NCI-H2227 treated with DMSO at 0.1 percent for 48 hours (cell line): ENCODE measurements at regions not wholly inside any gene's neighbourhood (a gene's known extent, or its start where the extent isn't known, plus 50 kb on each side); places are given as distances from the start of the nearest gene placed in this dataset.

ENCODE experiments used
- DNase-seq: peaks from one replicate; lab custom pipeline; 2025; lab: John Stamatoyannopoulos, UW

DNA sequence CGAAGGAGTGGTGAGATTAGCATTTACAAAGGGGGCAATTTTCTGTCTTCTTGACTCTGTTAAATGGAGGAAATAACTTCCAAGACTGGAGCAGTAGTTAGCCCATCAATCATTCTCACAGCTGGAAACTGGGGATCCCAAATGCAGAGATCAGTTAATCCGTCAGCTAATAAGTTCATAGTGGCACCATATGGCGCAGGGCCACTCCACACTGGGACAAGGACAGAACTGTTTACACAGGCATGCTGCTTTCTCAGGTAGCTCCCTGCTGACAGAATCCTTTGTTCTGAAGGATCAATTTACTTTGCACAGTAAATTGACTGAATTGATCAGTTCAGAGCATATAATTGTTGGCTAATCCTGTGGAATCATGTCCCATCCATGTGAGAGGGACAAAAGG lies 395.7 kb downstream of the TMEM161B start:
- DNase-seq, result peak; percentile 53

DNA sequence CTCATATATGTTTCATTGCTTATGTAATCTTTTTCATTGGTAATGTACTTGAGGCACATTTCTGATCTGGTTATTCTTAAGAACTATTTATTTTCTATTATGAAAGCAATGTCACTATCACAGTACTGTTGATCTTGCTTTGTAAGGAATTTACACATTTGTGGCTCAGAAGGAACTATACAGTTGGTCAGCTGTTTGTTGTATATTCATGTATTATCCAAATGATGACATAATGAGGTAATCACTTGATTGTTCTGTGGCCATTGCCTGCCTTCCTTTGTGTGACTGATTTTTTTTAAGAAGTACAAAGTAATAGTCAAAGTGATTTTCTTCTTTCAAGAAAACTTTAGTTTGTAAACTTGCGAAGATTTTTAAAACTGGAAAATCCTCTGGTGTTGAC lies 399.9 kb downstream of the TMEM161B start:
- no peak for DNase-seq

DNA sequence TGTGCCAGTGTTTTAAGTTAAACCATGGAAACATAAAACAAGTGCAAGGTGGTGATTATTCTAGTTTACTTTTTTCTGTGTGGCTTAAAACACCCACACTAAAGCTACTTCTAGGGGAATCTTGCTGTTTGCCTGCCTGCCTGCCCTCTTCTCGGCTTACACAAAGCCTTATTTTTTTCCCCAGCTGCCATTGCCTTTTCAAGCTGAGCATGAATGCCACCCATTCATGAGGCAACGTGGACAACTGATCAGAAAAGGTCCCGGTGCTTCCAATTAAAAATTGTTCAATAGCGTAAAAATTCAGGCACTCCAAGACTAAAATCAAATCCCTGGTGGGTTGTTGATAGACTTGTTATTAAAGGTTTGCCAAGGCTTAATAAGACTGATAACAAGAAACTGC lies 401.4 kb downstream of the TMEM161B start:
- no peak for DNase-seq

DNA sequence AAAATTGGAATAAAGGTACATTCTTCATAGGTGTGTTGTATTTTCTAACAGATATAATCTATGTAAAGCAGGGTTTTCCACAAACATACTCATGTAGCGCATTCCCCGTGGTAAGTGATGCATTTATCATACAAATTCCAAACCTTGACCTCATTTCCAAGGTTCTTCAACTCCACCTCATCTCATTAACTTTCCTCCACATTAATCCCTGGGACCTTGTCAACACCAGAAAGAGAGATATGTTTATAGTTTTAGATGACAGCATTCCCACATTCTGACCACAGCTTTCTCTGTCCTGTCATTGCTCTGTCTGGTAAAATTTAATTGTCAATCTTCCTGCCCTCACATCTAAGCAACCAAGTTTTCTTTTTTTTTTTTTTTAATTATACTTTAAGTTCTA lies 415.1 kb downstream of the TMEM161B start:
- no peak for DNase-seq

DNA sequence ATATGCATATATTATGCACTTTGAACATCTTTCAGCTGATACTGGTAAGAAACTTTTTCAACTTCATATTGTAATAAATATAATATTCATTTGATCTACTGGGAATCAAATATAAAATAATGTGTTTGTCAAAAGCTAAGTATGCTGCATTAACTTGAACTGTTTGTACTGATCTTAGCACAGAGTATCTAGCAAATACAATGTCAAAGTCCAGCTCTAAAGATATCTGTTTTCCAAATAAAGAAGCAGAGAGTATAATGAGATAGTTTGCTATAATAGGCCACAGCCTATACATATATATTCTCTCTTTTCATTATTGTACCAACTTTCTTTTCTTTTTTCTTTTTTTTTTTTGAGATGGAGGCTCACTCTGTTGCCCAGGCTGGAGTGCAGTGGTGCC lies 417.0 kb downstream of the TMEM161B start:
- no peak for DNase-seq

DNA sequence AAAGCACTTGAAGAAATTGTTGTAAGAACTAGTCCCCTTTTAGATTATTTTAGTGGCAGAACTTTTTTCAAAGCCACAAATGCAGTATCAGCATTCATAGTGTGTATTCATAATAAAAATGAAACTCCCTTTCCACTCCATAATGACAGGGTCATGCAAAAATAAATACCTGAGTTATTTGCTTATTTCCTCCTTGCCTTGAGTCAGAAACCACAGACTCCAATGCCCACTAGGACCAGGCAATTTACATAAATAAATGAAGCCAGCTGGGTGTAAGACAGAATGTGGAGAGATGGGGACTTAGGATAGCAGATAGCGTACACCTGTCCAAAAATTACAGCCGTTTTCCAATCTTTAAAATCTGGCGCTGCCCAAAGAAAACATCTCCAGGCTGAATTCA lies 417.8 kb downstream of the TMEM161B start:
- no peak for DNase-seq

DNA sequence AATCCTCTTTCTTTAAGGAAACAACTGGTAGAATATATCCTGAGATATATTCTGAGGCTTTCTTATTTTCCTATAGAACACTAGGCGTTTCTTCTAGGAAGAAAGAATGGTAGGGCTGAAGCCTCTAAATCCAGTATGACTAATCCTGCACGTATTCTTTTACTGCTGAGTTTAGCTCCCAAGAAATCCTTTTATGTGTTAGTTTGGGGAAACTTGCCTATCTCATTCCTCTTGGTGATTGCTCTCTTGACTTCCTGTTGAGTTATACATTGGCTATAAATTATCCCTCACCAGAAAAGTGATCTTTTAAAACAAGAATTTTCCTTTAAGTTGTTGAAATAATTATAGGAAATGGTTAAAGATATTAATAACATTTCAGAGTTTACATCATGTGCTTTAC lies 422.9 kb downstream of the TMEM161B start:
- no peak for DNase-seq

DNA sequence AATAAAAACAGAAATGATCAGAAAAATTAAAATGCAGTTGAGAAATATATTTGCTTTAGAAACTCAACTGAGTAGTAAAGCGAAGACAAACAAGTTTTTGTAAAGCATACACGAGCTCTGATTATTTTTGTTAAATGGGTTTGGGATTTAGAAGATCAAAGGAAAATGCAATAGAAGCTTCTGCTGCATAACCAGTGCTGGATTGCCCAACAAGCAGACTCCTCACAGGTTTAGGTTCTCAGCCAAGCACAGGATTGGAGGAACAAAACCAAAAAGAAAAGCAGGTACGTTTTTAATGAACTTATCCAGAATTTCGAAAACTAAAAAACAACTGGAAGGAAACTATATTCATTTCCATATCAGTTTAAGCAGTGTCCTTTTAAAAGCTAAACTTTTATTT lies 423.8 kb downstream of the TMEM161B start:
- no peak for DNase-seq

DNA sequence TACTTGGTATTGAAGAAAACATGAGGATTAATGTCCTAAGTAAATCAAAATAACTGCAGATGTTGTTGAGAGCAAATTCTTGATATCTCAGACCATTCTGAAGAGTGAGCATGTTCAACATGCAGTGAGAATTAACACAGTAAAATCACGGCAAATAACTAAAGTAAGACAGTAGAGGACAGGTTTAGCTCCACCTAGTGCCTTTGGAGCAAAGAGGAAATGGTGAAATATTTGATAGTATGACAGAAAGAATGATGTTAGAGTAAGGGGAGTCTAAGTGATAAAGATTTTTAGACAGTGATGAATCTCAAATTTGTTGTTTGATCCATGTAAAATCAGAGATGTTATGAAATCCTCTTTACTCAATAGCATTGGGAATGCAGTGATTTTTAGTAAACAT lies 424.2 kb downstream of the TMEM161B start:
- no peak for DNase-seq

DNA sequence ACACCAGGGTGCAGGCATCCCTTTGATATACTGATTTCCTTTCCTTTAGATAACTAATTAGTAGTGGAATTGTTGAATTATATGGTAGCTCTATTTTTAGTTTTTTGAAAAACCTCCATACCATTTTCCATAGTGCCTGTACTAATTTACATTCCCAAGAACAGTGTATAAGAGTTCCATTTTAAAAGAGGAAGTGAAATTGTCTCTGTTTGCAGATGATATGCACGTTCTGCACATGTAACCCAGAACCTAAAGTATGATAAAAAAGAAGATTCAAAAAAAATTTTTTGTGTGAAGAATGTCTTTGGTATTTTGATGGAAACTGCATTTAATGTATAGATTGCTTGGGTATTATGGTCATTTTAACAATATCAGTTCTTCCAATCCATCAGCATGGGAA lies 424.0 kb upstream of the CCNH start:
- no peak for DNase-seq

DNA sequence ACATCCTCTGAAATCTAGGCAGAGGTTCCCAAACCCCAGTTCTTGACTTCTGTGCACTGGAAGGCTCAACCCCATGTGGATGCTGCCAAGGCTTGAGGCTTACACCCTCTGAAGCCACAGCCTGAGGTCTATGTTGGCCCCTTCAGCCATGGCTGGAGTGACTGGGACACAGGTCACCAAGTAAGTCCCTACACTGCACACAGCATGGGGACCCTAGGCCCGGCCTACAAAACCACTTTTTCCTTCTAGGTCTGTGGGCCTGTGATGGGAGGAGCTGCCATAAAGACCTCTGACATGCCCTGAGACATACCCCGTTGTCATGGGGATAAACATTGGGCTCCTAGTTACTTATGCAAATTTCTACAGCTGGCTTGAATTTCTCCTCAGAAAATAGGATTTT lies 418.8 kb upstream of the CCNH start:
- DNase-seq, result no peak

DNA sequence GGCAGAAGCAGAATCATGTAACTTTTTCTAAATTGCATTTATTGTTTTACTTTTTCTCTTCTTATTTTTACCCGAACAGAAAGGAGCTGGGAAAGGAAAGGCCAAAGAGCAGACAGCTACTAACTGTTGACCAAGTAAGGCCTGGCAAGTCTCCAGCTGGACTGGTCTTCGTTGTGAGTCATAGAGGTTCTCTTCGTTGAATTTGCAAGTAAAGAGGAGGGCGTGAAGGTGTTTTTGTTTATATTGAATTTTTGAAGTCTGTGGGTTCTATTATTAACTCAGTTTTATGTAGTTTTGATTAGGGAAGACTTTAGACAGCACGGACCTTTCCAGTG lies 416.5 kb upstream of the CCNH start:
- DNase-seq, result no peak

DNA sequence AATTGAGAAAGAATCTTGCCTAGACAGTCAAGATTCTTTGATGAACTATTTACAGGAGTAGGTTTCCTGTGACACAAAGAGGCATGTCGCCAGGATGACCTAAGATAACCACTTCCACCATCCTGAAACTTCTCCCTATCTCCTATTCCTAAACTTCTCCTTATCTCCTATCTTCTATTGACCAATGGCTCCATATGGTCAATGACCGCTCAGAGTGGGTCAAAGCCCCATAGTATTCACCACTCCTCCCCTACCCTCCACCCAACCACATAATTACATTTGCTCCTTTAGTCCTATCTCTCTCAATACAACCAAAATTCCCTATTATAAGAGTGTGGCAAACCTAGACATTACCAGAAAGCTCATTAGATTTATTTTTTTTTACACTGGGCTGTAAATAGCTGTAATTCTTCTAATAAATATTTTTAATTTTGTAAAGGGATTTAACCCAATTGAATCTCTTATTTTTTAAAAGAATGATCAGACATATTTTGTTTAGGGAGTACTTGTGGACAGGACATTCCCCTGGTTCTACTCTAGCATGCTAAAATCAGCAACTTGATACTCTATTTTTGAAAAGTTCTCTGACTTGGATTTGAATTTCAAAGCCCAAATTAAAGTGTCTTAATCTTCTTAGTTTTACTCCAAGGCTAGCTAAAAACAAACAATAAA lies 416.0 kb upstream of the CCNH start:
- no peak for DNase-seq

DNA sequence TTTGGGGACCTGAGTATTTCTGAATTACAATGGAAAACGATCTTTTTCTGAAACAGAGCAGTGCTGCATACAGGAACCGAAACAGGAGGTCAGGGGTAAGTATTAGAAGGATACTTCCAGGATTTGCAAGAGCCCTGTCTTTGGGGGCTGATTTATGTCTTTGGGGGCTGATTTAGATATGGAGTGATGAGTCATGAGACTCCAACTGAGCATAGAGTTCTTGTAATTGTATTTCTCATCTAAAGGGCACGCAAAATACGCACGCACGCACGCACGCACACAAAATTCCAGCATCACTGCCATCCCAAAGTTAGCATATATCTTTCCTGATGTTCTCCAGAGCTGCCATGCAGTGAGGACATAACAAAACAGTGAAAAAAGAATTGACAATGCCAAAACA lies 414.8 kb upstream of the CCNH start:
- DNase-seq, result no peak

DNA sequence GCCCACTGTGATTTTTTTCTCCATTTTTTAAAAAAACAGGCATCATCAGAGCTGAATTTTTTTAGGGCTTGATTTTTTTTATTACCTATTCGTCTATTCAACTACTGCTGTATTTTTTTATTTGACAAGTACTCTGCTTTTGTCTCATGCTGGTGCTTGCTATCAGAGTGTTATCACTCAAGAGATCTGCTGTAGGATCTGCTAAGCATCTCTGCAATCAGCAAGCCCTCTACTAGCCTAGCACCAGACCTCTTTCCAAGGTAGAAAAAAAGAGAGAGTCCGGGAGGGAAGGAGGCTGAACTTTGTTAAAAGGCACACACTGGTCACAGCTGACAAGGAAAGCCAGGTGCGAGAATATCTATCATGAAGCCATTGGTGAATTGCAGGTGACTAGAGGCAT lies 413.8 kb upstream of the CCNH start:
- no peak for DNase-seq

DNA sequence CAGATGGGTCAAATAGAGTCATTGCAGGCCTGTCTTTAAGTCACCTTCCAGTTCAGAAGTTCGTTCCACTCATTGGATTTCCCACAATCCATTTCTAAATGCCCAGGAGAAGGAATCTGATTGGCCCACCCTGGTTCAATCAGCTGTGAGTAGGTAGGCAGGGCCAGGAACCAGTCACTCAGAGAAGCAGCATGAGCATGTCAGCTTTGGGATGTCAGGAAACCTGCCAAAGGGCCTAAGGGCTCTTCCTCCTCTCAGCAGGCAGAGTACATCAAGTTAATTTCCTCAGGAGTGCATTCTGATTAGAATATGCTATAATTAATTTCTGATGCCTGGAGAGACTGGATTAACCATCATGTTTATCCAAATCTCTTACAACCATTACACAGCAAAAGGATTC lies 412.9 kb upstream of the CCNH start:
- no peak for DNase-seq

DNA sequence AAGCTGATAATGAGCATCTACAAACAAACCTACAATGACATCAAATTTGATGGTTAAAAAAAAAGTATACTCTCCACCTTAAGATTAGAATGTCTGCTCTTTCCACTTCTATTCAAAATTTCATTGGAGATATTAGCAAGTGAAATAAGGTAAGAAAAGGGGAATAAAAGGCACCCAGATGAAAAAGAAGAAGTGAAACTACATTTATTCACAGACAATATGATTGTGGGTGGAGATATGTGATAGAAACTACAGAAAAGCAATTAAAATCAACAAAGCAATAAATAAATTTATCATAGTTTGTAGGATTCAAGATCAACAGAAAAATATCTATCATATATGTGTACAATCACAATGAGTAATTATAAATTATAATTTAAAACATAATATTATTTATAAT lies 395.1 kb upstream of the CCNH start:
- no peak for DNase-seq

DNA sequence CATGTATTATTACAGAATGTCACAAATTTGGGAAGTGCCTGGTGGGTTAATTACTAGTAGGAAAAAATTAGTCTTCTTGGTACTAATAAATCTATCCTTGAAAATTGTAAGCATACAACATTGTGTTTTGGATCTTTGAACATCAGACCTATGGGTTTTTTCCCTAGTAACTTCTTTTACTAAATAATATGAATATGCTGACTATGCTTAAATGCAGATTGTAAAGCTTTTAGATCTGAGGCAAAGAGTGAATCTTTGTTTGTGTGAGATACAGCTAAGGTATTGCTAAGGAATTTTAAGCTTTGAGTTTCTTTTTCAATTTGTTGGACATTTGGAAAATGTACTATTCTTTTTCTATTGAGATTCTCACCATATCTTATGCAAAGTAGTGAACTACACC lies 390.6 kb upstream of the CCNH start:
- DNase-seq, result no peak

DNA sequence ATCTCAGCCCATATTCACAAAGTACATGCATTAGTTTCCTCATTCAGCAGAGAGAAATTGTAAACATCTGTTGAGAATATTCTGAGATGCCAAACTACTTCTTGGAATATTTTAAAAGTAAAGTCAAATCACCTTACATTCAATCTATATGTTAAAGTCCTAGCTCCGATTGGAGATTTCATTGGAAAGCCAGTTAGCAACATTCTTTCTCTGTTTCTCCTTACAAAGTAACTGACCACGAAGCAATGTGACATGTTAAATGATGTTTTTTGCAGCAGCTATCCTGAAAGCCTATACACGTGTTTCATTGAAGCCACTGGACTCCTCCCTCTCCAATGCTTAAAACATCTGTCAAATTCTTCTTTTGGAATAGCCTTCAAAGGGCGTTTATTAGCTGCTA lies 379.1 kb upstream of the CCNH start:
- DNase-seq, result no peak

DNA sequence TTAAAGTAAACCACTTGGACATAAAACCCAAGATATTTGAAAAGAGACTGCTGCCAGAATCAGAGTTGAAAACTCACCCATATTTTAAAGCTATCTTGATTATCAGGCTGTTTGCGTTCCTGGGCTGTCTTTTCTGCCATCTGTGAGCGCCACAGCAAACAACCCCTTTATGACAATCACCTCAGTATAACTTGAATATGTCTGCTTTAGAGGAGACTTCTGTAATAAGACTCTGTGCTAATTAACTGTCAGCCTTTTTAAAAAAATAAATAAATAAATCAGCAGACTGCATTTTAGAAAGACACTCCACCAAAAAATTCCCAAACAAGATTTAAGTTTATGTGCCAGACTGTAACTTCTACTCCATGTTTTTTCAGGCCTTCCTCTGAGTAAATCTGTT lies 375.7 kb upstream of the CCNH start:
- DNase-seq, result no peak

DNA sequence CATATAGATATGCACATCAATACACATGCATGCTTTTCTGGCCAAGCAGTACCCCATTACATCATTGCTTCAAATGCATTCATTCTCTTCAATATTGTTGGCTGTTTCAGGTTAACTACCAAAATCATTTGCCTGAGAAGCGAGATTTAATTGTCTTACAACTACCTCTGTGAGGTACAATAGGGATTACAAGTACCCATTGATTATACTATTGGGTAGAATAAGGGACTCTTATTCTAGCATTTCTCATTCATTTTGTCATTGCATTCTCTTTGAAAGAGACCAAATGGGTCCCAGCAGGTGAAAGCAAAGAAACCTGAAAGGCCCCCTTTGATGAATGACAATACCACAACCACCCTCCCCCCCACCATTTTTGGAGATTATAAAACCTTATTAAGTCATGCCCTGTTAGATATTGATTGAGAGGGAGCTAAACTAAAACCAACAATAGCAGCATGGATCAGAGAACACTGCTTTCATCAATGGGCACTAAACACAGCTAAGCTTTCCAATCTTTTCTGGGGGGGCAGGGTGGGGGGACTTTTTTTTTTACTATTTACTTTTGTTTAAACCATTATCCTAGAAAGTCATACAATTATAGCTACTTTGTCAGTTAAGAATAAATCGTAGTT lies 375.0 kb upstream of the CCNH start:
- no peak for DNase-seq

DNA sequence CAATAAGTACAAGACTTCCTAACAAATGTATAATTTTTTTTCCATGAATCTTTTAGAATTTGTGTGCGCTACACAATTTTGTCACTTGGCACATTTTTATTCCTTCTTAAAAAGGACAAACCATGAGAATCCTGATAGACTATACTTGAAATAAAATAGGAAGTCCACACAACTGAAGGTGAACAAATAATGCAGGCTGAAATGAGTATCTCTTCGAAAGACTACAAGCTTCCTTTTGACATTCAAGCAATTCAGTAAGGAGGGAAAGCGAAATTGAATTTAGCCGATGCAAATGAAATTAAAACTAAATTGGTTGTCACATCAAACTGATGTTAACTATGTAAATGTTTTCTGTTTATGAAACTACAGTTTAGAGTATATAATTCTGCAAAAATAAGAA lies 374.4 kb upstream of the CCNH start:
- no peak for DNase-seq

DNA sequence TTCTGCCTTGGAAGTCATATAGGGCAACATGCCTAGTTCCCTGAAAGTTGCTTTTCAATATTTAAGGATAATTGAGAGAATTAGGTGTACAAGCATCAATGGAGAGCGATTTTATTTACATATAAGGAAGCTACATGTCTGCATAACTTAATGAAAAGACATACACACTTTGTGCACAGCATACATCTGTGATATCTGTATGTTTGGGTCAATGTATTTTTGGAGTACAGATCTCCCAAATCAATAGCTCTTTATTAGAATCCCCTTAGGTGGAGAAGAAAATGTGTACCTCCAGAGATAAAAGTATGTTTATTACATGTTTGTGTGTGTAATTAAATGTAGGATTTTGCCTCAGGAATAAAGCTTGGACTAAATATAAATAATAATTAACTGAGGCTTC lies 373.7 kb upstream of the CCNH start:
- DNase-seq, result no peak

DNA sequence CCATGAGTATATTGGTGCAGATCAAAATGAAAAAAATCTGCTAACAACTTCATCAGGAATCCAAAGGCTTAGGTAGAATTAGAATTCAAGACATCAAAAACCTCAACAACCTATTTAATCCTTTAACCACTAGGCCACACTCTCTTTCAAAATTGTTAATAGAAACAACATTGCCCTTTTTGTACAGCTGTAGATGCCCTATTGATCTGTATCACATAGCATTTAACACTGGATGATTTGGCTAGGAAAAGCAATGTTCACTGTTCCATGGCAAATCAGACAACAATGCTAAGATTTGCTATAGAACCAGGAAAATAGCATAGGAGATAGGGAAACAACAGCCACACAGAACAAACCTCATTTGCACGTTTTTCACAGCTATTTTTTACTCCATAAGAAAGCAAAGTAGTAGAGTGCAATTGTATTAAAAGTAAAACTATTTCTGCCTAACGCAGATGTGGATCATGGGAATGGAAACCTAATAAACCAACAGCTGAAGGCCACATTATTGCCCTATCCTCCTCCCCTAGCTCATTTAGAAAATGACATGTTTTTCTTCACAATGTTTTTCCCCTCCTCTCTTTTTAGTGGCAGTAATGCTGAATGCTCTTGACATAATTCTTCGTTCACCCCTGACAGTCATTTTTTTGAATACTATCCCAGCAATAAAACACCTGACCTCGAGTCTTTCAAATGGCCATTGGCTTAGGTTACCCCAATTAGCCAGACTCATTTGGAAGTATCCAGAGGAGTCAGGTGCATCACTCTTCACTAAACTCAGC lies 373.0 kb upstream of the CCNH start:
- peak; percentile 17 for DNase-seq
